BJ (cell line): ENCODE measurements at regions not wholly inside any gene's neighbourhood (a gene's known extent, or its start where the extent isn't known, plus 50 kb on each side); places are given as distances from the start of the nearest gene placed in this dataset.

Experiments
- CTCF ChIA-PET: fragments of 350-600 bp; formaldehyde crosslinking; extraction: SDS; loops from one replicate; lab custom pipeline; 2021; ENCODE audit warnings: antibody characterized with exemption, inconsistent platforms; lab: Yijun Ruan, JAX
- POLR2A ChIA-PET: fragments of 300-600 bp; sonication (Branson Sonifier 250); formaldehyde crosslinking; extraction: SDS; loops from one replicate; lab custom pipeline; 2021; ENCODE audit warnings: antibody characterized with exemption; lab: Charles Lee
- DNase-seq: peaks from one replicate; pipeline ENCODE4 v3.0.0-alpha.2; 2011; ENCODE audit warnings: low read depth
- H3K27me3 ChIP-seq: 2 replicates; pipeline ENCODE4 v1.6.0; 2011; ENCODE audit warnings: low read length; ENCODE audit not compliant: control insufficient read depth, insufficient read depth
- H3K36me3 ChIP-seq: 2 replicates; pipeline ENCODE4 v1.5.1; 2011; ENCODE audit warnings: low read length; ENCODE audit not compliant: control insufficient read depth, insufficient read depth
- H3K4me3 ChIP-seq: 2 replicates; pipeline ENCODE4 v1.5.1; 2011; ENCODE audit warnings: low read depth, mild to moderate bottlenecking, control low read depth, low read length
- TF ChIP-seq, protein P1 (sequence below): IDR thresholded peaks from 2 replicates; pipeline ENCODE4 v1.5.1; 2011; ENCODE audit warnings: low read depth, mild to moderate bottlenecking, control low read depth, inconsistent platforms, low read length, moderate library complexity; ENCODE audit not compliant: insufficient read depth

DNA sequence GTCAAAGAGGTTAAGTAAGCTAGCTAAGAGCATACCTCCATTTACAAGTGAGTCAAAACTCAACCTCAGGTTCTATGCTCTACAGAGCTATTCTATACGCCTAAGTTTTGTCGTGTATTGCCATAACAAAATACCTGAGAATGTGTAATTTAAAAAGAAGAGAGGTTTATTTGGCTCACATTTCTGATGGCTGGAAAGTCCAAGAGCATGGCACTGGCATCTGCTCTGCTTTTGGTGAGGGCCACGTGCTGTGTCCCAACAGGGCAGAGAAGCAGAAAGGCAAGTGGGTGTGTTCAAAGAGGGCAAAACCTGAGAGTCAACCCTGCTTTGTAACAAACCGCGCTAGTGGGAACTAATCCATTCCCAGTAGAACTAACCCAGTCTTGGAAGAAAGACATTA is 60.9 kb upstream of the POU2F1 start:
- H3K27me3 ChIP-seq: no peaks in the 10 kb centered on the region
- no peak for DNase-seq
- ChIA-PET CTCF (interaction anchor here (1.0 kb wide), 1 partner anchor 15 kb away, joined by 3 read pairs; no protein-coding TSS in a partner anchor), POLR2A (no interaction called here)
- no peaks in the 10 kb centered on the region for H3K36me3 ChIP-seq
- TF ChIP-seq, protein P1, sequence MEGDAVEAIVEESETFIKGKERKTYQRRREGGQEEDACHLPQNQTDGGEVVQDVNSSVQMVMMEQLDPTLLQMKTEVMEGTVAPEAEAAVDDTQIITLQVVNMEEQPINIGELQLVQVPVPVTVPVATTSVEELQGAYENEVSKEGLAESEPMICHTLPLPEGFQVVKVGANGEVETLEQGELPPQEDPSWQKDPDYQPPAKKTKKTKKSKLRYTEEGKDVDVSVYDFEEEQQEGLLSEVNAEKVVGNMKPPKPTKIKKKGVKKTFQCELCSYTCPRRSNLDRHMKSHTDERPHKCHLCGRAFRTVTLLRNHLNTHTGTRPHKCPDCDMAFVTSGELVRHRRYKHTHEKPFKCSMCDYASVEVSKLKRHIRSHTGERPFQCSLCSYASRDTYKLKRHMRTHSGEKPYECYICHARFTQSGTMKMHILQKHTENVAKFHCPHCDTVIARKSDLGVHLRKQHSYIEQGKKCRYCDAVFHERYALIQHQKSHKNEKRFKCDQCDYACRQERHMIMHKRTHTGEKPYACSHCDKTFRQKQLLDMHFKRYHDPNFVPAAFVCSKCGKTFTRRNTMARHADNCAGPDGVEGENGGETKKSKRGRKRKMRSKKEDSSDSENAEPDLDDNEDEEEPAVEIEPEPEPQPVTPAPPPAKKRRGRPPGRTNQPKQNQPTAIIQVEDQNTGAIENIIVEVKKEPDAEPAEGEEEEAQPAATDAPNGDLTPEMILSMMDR: no peak
- H3K4me3 ChIP-seq: no peak overlapping the region

DNA sequence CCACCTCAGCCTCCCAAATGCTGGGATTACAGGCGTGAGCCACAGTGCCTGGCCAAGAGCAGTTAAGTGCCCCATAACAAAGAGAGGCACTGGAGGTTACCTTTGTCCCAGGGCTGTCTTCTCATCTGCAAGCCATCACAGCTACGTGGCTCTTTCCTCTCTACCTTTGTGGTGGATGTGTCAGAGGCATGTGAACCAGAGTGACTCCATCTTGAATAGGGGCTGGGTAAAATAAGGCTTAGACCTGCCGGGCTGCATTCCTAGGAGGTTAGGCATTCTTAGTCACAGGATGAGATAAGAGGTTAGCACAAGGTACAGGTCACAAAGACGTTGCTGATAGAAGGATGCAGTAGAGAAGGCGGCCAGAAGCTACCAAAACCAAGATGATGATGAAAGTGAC is 59.4 kb upstream of the POU2F1 start:
- H3K4me3 ChIP-seq: no peak overlapping the region

DNA sequence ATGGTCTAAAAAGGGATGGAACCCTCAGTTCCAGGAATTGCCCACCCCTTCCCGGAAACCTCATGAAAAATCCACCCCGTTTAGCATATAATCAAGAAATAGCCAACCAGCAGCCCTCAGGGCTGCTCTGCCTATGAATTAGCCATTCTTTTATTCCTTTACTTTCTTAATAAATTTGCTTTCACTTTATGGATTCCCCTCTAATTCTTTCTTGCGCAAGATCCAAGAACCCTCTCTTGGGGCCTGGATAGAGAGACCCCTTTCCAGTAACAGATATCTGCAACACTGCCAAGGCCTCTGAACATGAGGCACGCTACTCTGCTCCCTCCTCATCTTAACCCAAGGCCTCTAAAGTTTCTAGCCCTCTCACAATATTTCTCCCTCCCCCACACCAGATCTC is 58.9 kb upstream of the POU2F1 start:
- no peak for DNase-seq
- no peaks in the 10 kb centered on the region for H3K36me3 ChIP-seq
- TF ChIP-seq, protein P1: no peak
- ChIA-PET POLR2A (no interaction called here), CTCF (no interaction called here)
- H3K27me3 ChIP-seq: no peaks in the 10 kb centered on the region
- H3K4me3 ChIP-seq: no peak overlapping the region

More for the DNA sequence above, 59.4 kb upstream of the POU2F1 start:
- Histone ChIP-seq H3K36me3 (no peaks in the 10 kb centered on the region), H3K27me3 (no peaks in the 10 kb centered on the region)
- CTCF ChIA-PET: no interaction called here
- TF ChIP-seq, protein P1: no peak
- DNase-seq: no peak
- POLR2A ChIA-PET: no interaction called here

DNA sequence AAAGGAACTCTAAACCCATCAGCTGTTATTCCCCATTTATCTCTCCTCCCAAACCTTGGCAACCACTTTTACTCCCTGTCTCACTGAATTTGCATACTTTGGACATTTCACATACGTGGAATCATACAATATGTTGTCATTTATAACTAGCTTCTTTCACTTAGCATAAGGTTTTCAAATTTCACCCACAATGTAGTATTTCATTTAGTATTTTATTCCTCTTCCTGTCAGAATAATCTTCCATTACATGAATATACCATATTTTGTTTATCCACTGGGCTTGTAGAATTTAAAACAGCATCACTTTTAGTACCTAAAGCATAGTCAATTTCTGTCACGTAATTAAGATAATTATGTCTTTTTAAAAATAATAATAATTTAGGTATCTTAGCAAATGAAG is 55.5 kb upstream of the POU2F1 start:
- TF ChIP-seq, protein P1: no peak
- Histone ChIP-seq H3K27me3 (no peaks in the 10 kb centered on the region; the same call in 1 of the 2 replicates), H3K4me3 (no peak overlapping the region), H3K36me3 (no peaks in the 10 kb centered on the region)
- DNase-seq: no peak
- POLR2A ChIA-PET: no interaction called here
- CTCF ChIA-PET: interaction anchor here (0.9 kb wide), 1 partner anchor 13 kb away, joined by 3 read pairs; no protein-coding TSS in a partner anchor

DNA sequence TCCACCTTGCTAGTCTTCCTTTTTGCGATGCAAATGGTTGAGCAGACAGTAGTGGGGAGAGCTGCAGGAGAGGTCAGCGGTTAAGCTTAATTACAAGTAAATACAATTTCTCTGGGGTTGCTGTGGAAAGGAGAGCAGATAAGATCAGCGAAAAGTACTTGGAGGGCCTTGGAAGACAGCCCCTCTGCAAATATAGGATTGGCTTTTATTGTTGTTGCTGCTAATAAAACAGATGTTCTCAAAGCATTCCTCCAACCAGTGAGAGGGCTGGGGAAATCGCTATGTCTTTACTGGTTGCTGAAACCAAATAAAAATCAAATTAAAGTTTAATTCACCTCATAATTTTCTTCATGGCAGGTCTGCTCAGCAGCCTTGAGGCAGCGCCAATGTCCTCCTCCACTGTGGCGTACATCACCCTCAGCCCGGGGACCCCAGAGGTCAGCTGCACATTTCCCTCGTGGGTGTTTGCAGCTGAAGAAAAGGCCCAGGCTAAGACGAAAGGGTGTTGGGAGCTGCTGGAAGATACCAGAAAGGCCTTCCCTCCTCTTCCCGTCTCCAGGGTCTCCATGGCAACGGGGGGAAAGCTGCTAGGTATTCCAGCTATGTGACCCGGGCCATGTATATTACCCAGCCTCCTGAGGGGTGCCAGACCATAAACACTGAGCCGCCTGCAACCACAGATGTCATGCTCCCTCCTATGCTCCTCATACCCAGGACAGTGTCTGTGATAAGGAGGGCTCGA is 54.6 kb upstream of the POU2F1 start:
- CTCF ChIA-PET: interaction anchor here (0.9 kb wide), 1 partner anchor 14 kb away, joined by 3 read pairs; no protein-coding TSS in a partner anchor
- Histone ChIP-seq H3K27me3 (no peaks in the 10 kb centered on the region; the same call in 1 of the 2 replicates), H3K36me3 (no peaks in the 10 kb centered on the region), H3K4me3 (no peak overlapping the region)
- POLR2A ChIA-PET: no interaction called here
- TF ChIP-seq, protein P1: no peak
- DNase-seq: no peak
